ENCODE measurements at regions not wholly inside any gene's neighbourhood (a gene's known extent, or its start where the extent isn't known, plus 50 kb on each side); places are given as distances from the start of the nearest gene placed in this dataset.

- no peak overlapping the region for H3K4me3 ChIP-seq (ENCODE audit: low read length, poor library complexity, severe bottlenecking)
- no peak overlapping the region for H3K9ac ChIP-seq (ENCODE audit: low read depth, low read length, poor library complexity, severe bottlenecking)
- H2AFZ ChIP-seq (ENCODE audit: low read length) = no peak overlapping the region
- no peaks in the 10 kb centered on the region for H3F3A ChIP-seq (ENCODE audit: low read depth)
- H3K9me3 ChIP-seq (ENCODE audit: insufficient read depth, low read depth, low read length) = no peaks in the 10 kb centered on the region
- no peaks in the 10 kb centered on the region for H3K4me1 ChIP-seq (ENCODE audit: insufficient read depth, low read length, poor library complexity, severe bottlenecking)
- H3K4me2 ChIP-seq (ENCODE audit: low read depth, low read length, poor library complexity, severe bottlenecking) = no peak overlapping the region
- TF ChIP-seq CTCF (conservative IDR thresholded peaks at IDR 0.05; ENCODE audit: low read length) (no peak), EZH2phosphoT487 (IDR thresholded peaks at IDR 0.05; ENCODE audit: borderline replicate concordance) (no peak)
- no peaks in the 10 kb centered on the region for H3K27me3 ChIP-seq (ENCODE audit: insufficient read depth, low read length, poor library complexity, severe bottlenecking)
- H3K9me2 ChIP-seq (replicated peaks; ENCODE audit: low read depth, low read length) = no peaks in the 10 kb centered on the region
- H3K79me2 ChIP-seq (ENCODE audit: insufficient read depth, low read length) = no peaks in the 10 kb centered on the region
- no peaks in the 10 kb centered on the region for H3K36me3 ChIP-seq (ENCODE audit: insufficient read depth, low read length)
- H4K20me1 ChIP-seq (ENCODE audit: insufficient read depth, low read length, poor library complexity, severe bottlenecking) = no peaks in the 10 kb centered on the region
These were observed 336.8 kb downstream of the KCNJ3 start for GRCh38 chr2:155035308-155035707.

GRCh38 chr2:155033652-155034051, 335.2 kb downstream of the KCNJ3 start:
- no peak overlapping the region for H3K9ac ChIP-seq (ENCODE audit: low read depth, low read length, poor library complexity, severe bottlenecking)
- H4K20me1 ChIP-seq (ENCODE audit: insufficient read depth, low read length, poor library complexity, severe bottlenecking) = no peaks in the 10 kb centered on the region
- no peaks in the 10 kb centered on the region for H3F3A ChIP-seq (ENCODE audit: low read depth)
- H3K9me3 ChIP-seq (ENCODE audit: insufficient read depth, low read depth, low read length) = no peaks in the 10 kb centered on the region
- H3K4me2 ChIP-seq (ENCODE audit: low read depth, low read length, poor library complexity, severe bottlenecking) = peak overlapping the region; percentile 32
- H3K36me3 ChIP-seq (ENCODE audit: insufficient read depth, low read length) = no peaks in the 10 kb centered on the region
- H3K9me2 ChIP-seq (replicated peaks; ENCODE audit: low read depth, low read length) = no peaks in the 10 kb centered on the region
- TF ChIP-seq EZH2phosphoT487 (IDR thresholded peaks at IDR 0.05; ENCODE audit: borderline replicate concordance) = no peak
- no peak for TF ChIP-seq CTCF (conservative IDR thresholded peaks at IDR 0.05; ENCODE audit: low read length)
- no peaks in the 10 kb centered on the region for H3K79me2 ChIP-seq (ENCODE audit: insufficient read depth, low read length)
- no peaks in the 10 kb centered on the region for H3K27me3 ChIP-seq (ENCODE audit: insufficient read depth, low read length, poor library complexity, severe bottlenecking)
- H3K4me1 ChIP-seq (ENCODE audit: insufficient read depth, low read length, poor library complexity, severe bottlenecking) = no peaks in the 10 kb centered on the region
- H2AFZ ChIP-seq (ENCODE audit: low read length) = peak overlapping the region; percentile 67; the same call in 1 of the 2 replicates
- H3K4me3 ChIP-seq (ENCODE audit: low read length, poor library complexity, severe bottlenecking) = no peak overlapping the region

GRCh38 chr2:155030296-155030695, 331.8 kb downstream of the KCNJ3 start:
- Histone ChIP-seq H3K4me2 (ENCODE audit: low read depth, low read length, poor library complexity, severe bottlenecking) (no peak overlapping the region), H3K36me3 (ENCODE audit: insufficient read depth, low read length) (no peaks in the 10 kb centered on the region), H3K9ac (ENCODE audit: low read depth, low read length, poor library complexity, severe bottlenecking) (no peak overlapping the region), H3K9me3 (ENCODE audit: insufficient read depth, low read depth, low read length) (no peaks in the 10 kb centered on the region), H3K27me3 (ENCODE audit: insufficient read depth, low read length, poor library complexity, severe bottlenecking) (no peaks in the 10 kb centered on the region), H3K4me3 (ENCODE audit: low read length, poor library complexity, severe bottlenecking) (no peak overlapping the region), H3K9me2 (replicated peaks; ENCODE audit: low read depth, low read length) (no peaks in the 10 kb centered on the region), H3K4me1 (ENCODE audit: insufficient read depth, low read length, poor library complexity, severe bottlenecking) (no peaks in the 10 kb centered on the region), H3K79me2 (ENCODE audit: insufficient read depth, low read length) (no peaks in the 10 kb centered on the region), H4K20me1 (ENCODE audit: insufficient read depth, low read length, poor library complexity, severe bottlenecking) (no peaks in the 10 kb centered on the region), H2AFZ (ENCODE audit: low read length) (no peak overlapping the region), H3F3A (ENCODE audit: low read depth) (no peaks in the 10 kb centered on the region)
- TF ChIP-seq CTCF (conservative IDR thresholded peaks at IDR 0.05; ENCODE audit: low read length) (no peak), EZH2phosphoT487 (IDR thresholded peaks at IDR 0.05; ENCODE audit: borderline replicate concordance) (no peak)
